ENCODE measurements at regions not wholly inside any gene's neighbourhood (a gene's known extent, or its start where the extent isn't known, plus 50 kb on each side); places are given as distances from the start of the nearest gene placed in this dataset.

DNA sequence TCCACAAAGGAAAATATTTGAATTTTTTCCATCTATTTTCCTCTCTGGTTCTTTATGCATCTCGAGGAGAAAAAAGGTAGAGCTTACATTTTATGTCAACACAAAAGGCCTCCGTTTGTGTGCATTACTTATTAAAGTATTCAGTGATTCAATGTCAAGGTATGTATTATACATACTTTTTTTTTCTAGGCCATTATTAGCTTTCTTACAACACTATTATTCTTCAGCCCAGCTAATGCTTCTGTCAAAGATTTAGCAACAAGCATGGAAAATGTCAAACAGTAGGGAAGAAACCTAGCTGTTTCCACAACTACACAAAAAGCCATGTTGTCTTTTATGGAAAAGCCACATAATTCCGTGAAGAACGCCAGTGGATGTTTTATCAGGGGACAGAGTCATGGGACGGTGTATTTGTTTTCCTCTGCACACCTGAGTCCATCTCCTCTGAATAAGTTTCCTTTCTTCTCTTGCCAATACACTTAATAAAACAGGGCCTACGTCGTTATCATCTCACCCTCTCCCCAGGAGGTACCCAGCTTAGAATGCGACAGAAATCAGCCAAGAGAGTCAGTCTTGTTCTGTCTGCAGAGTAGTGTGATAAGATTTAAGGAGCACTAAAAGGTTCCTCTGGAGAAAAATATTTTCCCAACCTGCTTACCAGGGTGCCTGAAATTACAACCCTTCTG lies 209.7 kb upstream of the AUTS2 start:
- FAIRE-seq, result no peak
- no peak for TF ChIP-seq NRF1 (IDR thresholded peaks at IDR 0.05; ENCODE audit: low read depth, low read length)
- no peak for TF ChIP-seq ZNF274 (IDR thresholded peaks at IDR 0.05; ENCODE audit: borderline replicate concordance, extremely low read depth, low read length)
- TF ChIP-seq SIX5 (IDR thresholded peaks at IDR 0.05; ENCODE audit: low read depth, low read length), result no peak
- no peak for TF ChIP-seq BCL11A (IDR thresholded peaks at IDR 0.05; ENCODE audit: low read depth in 2 of 2, low read length in 2 of 2)
- no peak for TF ChIP-seq CBX5 (IDR thresholded peaks at IDR 0.05; ENCODE audit: low read depth, low read length)
- no peak for TF ChIP-seq YY1 (IDR thresholded peaks at IDR 0.05; ENCODE audit: low read depth, low read length)
- no peak for TF ChIP-seq TAF1 (IDR thresholded peaks at IDR 0.05; ENCODE audit: low read depth, low read length)
- no peak for TF ChIP-seq POLR2A (IDR thresholded peaks at IDR 0.05; ENCODE audit: control extremely low read depth in 1 of 2, low read depth in 2 of 2, low read length in 2 of 2)
- TF ChIP-seq SIN3A (conservative IDR thresholded peaks at IDR 0.05 in 1 of 2, IDR thresholded peaks at IDR 0.05 in 1 of 2; ENCODE audit: low read depth in 1 of 2, low read length in 2 of 2), result no peak
- no peak for TF ChIP-seq HDAC2 (IDR thresholded peaks at IDR 0.05; ENCODE audit: borderline replicate concordance in 1 of 2, low read depth in 2 of 2, low read length in 2 of 2)
- no peak for TF ChIP-seq CBX8 (IDR thresholded peaks at IDR 0.05; ENCODE audit: borderline replicate concordance, low read depth, low read length)
- TF ChIP-seq POU5F1 (IDR thresholded peaks at IDR 0.05; ENCODE audit: low read depth, low read length), result no peak
- no peak for TF ChIP-seq SP2 (IDR thresholded peaks at IDR 0.05; ENCODE audit: low read length)
- TF ChIP-seq E2F6 (IDR thresholded peaks at IDR 0.05), result no peak

More for the DNA sequence above, 209.7 kb upstream of the AUTS2 start:
- no peaks in the 10 kb centered on the region for H3K36me3 ChIP-seq (ENCODE audit: control insufficient read depth in 2 of 4, insufficient read depth in 4 of 4, low read length in 3 of 4)
- H2BK15ac ChIP-seq (ENCODE audit: low read length), result no peak overlapping the region
- H3K14ac ChIP-seq (ENCODE audit: insufficient read length), result no peak overlapping the region
- no peaks in the 10 kb centered on the region for H3K79me2 ChIP-seq (ENCODE audit: control insufficient read depth in 1 of 2, insufficient read depth in 2 of 2, low read length in 2 of 2)
- no peaks in the 10 kb centered on the region for H3K23me2 ChIP-seq (ENCODE audit: low read depth, low read length)
- no peak overlapping the region for H3K27ac ChIP-seq (ENCODE audit: low read depth, low read length)
- no peak overlapping the region for H2BK12ac ChIP-seq (ENCODE audit: low read depth, low read length)
- H3K4me1 ChIP-seq (replicated peaks in 1 of 4; ENCODE audit: control insufficient read depth in 3 of 4, insufficient read depth in 4 of 4, low read length in 3 of 4), result no peaks in the 10 kb centered on the region
- no peak overlapping the region for H4K91ac ChIP-seq (replicated peaks; ENCODE audit: insufficient read length, low read length)
- no peak overlapping the region for H3K56ac ChIP-seq (replicated peaks; ENCODE audit: insufficient read length, low read depth, low read length)
- ChIA-PET CTCF (ENCODE audit: partially characterized antibody) (interaction anchor here (0.6 to 1.2 kb wide), 2 partner anchors 12 to 747 kb away, joined by 3 to 5 read pairs; no protein-coding TSS in a partner anchor), POLR2A (ENCODE audit: partially characterized antibody) (no interaction called here)
- H3K9me3 ChIP-seq (ENCODE audit: insufficient read depth in 2 of 2, low read depth in 1 of 2, low read length in 1 of 2), result no peaks in the 10 kb centered on the region
- no peak overlapping the region for H2BK5ac ChIP-seq (ENCODE audit: low read depth, low read length)
- no peak overlapping the region for H3K4me2 ChIP-seq (ENCODE audit: insufficient read depth in 1 of 2, low read depth in 2 of 2, low read length in 2 of 2)
- H4K20me1 ChIP-seq (replicated peaks in 1 of 2; ENCODE audit: control insufficient read depth in 1 of 2, insufficient read depth in 2 of 2, low read length in 2 of 2), result no peaks in the 10 kb centered on the region
- H3K79me1 ChIP-seq (ENCODE audit: low read depth, low read length), result no peaks in the 10 kb centered on the region
- 80% methylated on average over 8 of the region's 8 CpGs; no CpG with 5 or more reads in 1 of the 2 experiments for WGBS, 2 experiments (ENCODE audit: extremely low coverage in 1 of 2, insufficient coverage in 1 of 2, insufficient read length in 1 of 2, insufficient replicate concordance in 2 of 2, low coverage in 1 of 2, low lambda C conversion rate in 2 of 2, missing lambda C conversion rate in 1 of 2)
- H3K23ac ChIP-seq (ENCODE audit: insufficient read length), result no peak overlapping the region
- no peak overlapping the region for H4K5ac ChIP-seq (ENCODE audit: insufficient read length, low read depth, low read length)
- H2AK5ac ChIP-seq (ENCODE audit: low read depth, low read length), result no peak overlapping the region
- H2BK120ac ChIP-seq (replicated peaks; ENCODE audit: low read depth, low read length), result no peak overlapping the region
- no peak overlapping the region for H3K18ac ChIP-seq (ENCODE audit: extremely low read depth, low read length)
- no peak overlapping the region for H3K4ac ChIP-seq (replicated peaks; ENCODE audit: insufficient read length, low read depth, low read length)
- no peak overlapping the region for H2AFZ ChIP-seq (ENCODE audit: low read length)
- no peak overlapping the region for H3K9ac ChIP-seq (replicated peaks in 1 of 4; ENCODE audit: extremely low read depth in 1 of 4, low read depth in 3 of 4, low read length in 3 of 4)
- H2BK20ac ChIP-seq (ENCODE audit: low read length), result no peak overlapping the region
- no peak for DNase-seq (ENCODE audit: low read depth in 1 of 2, low spot score in 2 of 2)
- H3K4me3 ChIP-seq (ENCODE audit: extremely low read depth in 1 of 4, insufficient read depth in 2 of 4, low read depth in 3 of 4, low read length in 4 of 4), result no peak overlapping the region
- no peak overlapping the region for H4K8ac ChIP-seq (ENCODE audit: extremely low read depth, insufficient read depth, low read length)
- H3K27me3 ChIP-seq (replicated peaks in 1 of 4; ENCODE audit: control insufficient read depth in 3 of 4, extremely low read depth in 1 of 4, insufficient read depth in 3 of 4, low read length in 3 of 4), result no peaks in the 10 kb centered on the region

Data from H1 (cell line).